ENCODE measurements at regions not wholly inside any gene's neighbourhood (a gene's known extent, or its start where the extent isn't known, plus 50 kb on each side); places are given as distances from the start of the nearest gene placed in this dataset.

GRCh38 chr2:133814890-133815289, 246.6 kb upstream of the NCKAP5 start:
- DNase-seq = no peak

- DNase-seq = no peak
Measured at GRCh38 chr2:133816037-133816436, 247.8 kb upstream of the NCKAP5 start.

- DNase-seq = no peak
Measured at GRCh38 chr2:133817680-133818566, 249.7 kb upstream of the NCKAP5 start.

DNA sequence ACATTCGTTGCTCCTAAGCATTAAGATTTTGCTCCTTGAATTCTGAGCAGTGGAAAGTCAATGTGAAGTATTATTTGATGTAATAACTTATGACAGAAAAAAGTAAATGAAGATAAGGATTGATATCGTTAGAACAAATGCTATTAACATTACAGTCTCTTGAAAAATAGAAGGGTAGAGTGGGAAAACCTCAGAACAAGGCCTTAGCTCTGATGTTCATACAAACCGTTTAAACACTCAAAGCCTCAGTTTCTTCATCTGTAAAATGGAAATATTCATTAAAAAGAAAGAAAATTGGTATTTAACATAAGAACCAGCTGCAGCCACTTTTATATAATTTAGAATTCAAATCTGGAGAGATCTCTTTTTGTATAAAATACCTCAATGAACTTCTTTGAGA, 250.4 kb upstream of the NCKAP5 start:
- no peak for DNase-seq

DNA sequence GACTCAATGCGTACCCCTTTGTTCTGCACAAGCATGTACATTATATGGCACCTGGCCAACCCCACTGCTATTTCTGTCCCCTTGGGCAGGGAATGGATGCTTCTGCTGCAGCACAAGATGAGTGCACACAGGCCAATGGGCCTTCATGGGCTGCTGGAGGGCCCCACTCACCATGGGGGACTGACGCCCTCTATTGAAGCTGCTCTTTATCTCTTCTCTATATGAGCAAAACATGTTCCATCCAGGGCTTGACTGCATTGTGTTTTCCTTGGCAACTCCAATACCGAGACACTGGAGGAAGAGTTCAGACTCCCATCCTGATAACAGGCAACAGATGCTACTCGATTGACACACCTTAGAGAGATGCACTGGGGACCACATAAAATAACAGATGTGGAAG, 251.6 kb upstream of the NCKAP5 start:
- no peak for DNase-seq

DNA sequence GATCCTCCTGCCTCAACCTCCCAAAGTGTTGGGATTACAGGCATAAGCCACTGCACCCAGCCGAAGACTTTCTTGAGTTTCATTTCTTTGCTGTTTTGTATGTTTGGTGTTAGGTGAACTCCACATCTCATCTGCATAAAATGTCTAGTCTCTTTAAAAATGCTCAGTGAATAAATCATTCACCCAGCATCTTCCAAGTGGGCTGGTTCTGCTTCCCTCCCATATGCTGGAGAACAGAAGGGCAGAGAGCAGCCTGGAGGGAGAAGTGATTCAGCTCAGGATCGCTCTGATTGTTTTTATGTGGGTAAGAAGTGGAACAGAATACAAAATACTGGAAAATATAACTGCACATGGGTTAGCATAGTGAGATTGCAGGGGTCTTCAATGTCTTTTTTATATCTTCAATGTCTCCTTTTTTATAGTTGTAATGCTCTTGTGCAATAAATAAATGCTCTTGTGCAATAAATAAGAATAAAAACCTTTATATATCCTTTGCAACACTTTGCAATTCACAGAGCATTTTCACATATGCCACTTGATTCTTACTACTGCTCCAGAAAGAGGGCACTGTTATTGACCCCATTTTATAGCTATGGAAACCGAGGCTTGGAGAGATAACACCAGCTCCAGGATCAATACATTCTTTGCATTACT, 253.0 kb upstream of the NCKAP5 start:
- no peak for DNase-seq

- DNase-seq = no peak
Measured at GRCh38 chr2:133822517-133823225, 254.4 kb upstream of the NCKAP5 start.

DNA sequence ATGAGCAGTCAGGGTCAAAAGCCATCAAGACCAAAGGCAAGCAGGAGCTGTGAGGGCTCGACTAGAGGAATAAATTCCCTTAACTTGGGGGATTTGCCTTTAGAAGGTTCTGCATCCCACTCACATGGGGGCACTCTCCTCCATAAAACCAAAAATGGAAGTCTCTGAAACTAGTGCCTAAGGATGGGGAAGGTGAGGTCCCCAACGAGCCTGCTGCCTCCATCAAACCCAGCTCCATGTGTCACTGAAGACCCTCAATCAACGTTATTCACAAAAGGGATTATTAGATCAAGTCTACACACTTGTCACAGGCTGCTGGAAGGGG, 254.9 kb upstream of the NCKAP5 start:
- no peak for DNase-seq

DNA sequence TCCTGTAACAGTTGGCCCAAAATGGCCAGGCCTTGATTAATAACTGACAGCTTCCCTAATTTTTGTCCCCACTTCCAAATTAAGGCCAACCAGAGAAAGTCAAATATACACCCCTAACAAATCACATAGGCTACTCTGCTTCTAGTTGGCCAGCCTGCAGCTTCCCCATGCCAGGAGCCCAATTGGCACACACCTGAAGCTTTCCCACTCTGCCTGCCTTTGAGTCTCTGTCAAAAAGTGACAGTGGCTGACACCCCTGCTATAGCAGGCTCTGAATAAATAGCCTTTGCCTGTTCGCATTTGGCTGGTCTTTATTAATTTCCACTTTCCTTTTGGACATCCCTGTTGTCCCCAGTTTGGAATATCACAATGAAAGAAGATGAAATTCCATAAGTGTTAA, 256.6 kb upstream of the NCKAP5 start:
- DNase-seq = no peak

DNA sequence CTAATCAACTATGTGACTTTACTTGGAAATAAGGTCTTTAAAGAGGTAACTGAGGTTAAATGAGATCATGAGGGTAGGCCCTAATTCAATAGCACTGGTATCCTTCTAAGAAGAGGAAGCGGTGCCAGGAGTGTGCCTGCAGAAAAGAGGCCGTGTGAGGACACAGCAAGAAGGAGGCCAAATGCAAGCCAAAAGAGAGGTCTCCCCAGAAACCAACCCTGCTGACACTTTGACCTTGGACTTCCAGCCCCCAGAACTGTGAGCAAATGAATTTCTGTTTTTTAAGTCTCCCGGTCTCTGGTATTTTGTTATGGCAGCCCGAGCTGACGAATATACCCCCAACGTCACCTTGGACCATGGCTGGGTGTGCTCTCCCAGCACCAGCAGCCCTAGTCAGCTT, 257.5 kb upstream of the NCKAP5 start:
- DNase-seq = no peak

DNA sequence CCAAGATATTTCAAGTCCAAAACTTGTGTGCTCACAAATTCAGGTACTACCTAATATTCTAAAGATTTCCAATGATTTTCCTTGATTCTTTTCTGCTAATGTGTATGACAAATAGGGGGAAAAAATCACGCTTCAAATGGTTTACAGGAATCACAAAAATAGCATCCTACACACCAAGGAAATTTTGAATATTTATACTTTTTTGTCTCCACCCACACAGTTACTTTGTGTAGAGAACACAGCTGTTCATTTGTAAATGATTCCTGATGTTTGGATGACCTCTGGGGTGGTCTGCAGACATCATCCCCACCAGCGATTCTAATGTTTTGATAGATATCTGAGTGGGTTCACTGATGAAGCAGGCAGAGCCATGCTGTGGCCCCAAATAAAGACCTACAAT, 260.6 kb upstream of the NCKAP5 start:
- no peak for DNase-seq

- DNase-seq = no peak
Measured at GRCh38 chr2:133829450-133830020, 261.3 kb upstream of the NCKAP5 start.

- no peak for DNase-seq
Measured at GRCh38 chr2:133833746-133834145, 265.5 kb upstream of the NCKAP5 start.

DNA sequence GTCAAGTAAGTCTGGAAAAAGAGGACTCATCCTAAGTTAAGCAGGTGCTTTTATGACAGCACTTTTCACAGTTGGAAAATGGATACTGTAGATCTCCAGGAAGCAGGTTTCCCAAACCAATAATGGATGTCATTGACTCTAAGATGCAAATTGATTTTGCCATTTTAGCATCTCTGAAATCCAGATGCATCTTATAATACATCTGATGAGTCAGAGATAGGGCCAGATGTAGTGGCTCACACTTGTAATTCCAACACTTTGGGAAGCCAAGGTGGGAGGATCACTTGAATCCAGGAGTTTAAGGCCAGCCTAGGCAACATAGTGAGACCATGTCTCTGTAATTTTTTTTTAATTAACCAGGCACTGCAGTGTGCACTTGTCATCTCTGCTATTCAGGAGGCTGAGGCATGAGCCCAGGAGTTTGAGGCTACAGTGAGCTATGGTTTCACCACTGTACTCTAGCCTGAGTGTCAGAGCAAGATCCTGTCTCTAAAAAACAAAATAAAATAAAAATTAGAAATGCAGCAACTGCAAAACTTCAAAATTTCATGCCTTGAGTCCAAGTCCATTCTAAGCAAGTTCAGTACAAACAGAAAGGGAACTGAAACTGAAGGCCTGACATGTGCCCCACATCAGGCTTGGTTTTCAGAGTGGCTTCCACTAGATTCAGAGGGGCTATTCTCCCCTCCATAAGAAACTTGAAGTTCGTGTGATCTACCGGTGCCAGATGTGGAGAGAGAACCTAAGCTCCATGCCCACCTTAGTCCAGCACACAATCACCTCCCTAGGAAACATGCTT, 267.8 kb upstream of the NCKAP5 start:
- no peak for DNase-seq

GRCh38 chr2:133836691-133837345, 268.6 kb upstream of the NCKAP5 start:
- no peak for DNase-seq

DNA sequence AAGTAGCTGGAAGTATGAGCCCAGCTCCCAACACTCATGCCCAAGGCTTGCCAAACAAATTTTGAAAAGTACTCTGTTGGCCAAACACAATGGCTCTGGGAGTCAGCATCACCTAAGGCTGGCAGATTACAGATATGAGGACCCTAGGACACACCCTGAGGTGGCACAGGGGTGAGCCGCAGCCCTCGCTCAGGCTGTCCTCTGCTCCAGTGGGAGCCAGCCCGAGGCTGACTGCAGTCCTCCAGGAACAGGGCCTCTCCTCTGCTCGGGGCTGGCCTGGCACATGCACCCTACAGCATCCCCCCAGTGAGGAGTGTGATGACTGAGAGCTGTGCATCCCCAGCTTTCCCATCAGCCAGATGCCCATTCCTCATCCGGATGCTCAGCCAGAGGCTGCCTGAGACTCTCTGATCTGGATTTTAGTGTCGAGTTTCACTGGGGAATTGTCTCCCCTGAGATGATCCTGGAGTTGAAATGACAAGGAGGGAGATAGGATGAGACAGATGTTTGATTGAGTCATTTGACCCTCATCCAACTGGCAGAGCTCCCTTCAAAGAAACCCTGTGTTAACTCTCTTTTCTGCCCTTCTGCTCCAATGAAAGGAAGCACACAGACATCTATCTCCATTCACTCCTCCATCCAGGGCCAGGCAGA, 269.3 kb upstream of the NCKAP5 start:
- DNase-seq = no peak

DNA sequence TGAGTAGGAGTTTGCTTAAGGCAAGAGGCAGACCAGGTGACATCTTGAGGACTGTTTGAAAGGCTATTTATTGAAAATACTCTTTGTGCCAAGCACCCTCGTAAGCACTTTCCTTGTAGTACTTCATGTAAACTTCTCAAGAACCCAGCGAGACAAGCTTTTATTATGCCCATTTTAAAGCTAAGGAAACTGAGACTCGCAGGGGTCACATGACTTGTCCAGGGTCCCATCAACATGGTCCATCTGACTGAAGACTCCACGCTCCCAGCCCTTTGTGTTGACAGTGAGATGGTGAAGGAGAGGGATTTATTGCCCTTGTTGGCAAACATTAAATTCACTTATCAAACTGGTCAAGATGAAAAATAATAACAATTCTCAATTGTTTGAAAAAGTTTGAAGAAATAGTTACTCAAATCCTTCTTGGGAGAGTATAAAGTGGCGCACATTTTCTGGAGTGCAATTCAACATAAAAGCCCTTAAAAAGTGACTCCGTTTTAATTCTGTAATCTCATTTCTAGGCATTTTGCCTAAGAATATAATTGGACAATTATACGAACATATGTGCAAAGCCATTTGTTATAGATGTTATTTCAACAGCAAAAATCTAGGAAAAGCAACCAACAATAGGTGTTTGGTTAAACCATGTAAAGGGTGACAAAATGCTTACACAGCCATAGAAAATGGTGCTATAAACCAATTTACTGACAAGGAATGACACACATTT, 270.5 kb upstream of the NCKAP5 start:
- no peak for DNase-seq

DNA sequence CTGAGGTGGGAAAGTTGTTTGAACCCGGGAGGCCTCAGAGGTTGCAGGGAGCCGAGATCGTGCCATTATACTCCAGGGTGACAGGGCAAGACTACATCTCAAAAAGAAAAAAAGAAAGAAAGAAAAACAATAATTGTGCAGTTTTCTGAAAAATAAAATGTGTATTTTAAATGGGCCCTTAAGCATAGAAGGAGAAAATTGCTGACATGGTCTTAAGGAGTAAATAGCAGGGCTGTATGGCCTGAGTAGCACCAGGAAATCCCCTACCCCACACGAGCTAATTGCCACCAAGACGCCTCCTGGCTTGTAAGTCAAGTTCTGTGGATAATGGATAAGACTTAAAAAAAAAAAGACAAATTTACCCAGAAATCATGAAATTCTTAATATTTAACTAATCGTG, 271.4 kb upstream of the NCKAP5 start:
- DNase-seq = no peak

GRCh38 chr2:133840761-133841160, 272.5 kb upstream of the NCKAP5 start:
- DNase-seq = no peak

GRCh38 chr2:133841900-133842299, 273.6 kb upstream of the NCKAP5 start:
- no peak for DNase-seq

GRCh38 chr2:133842446-133842845, 274.2 kb upstream of the NCKAP5 start:
- DNase-seq = no peak
